PC-3 (cell line): ENCODE measurements at regions not wholly inside any gene's neighbourhood (a gene's known extent, or its start where the extent isn't known, plus 50 kb on each side); places are given as distances from the start of the nearest gene placed in this dataset.

ENCODE experiments used
- ATAC-seq: fragments of 200-7000 bp; cut with Tn5 transposase; 2 replicates; pipeline ENCODE4 v1.9.1; 2020; ENCODE audit warnings: mild to moderate bottlenecking, moderate library complexity
- BruUV-seq: library from RNA; stranded (reverse); fragments of 400-500 nt; replicated peaks from 2 replicates; lab custom pipeline; 2021; lab: Mats Ljungman, UMichigan
- CTCF ChIA-PET: fragments of 300-600 bp; sonication (Branson Sonifier 250); formaldehyde crosslinking; loops from one replicate; lab custom pipeline; 2022; ENCODE audit warnings: antibody characterized with exemption; lab: Charles Lee
- POLR2A ChIA-PET: fragments of 300-600 bp; sonication (Branson Sonifier 250); formaldehyde crosslinking; loops from one replicate; lab custom pipeline; 2022; ENCODE audit warnings: antibody characterized with exemption; ENCODE audit not compliant: unreplicated experiment; lab: Charles Lee
- DNase-seq: peaks from one replicate; pipeline ENCODE4 v3.0.0-alpha.2; 2015
- H2AFZ ChIP-seq: fragments of 300-600 bp; sonication (generic); 2 replicates; pipeline ENCODE4 v1.6.0; 2016; ENCODE audit warnings: antibody characterized with exemption, low read length
- H3F3A ChIP-seq: fragments of 300-600 bp; sonication (generic); one replicate; pipeline ENCODE4 v1.6.0; 2017; ENCODE audit warnings: antibody characterized with exemption, low read length, control low read depth, mild to moderate bottlenecking; ENCODE audit not compliant: unreplicated experiment
- H3K27ac ChIP-seq: fragments of 300-600 bp; sonication (generic); 2 replicates; pipeline ENCODE4 v1.5.1; 2016; ENCODE audit warnings: mild to moderate bottlenecking, low read length
- H3K27me3 ChIP-seq: fragments of 300-600 bp; sonication (generic); 2 replicates; pipeline ENCODE4 v1.6.1; 2016; ENCODE audit warnings: low read length, mixed read lengths
- H3K36me3 ChIP-seq: fragments of 300-600 bp; sonication (generic); 2 replicates; pipeline ENCODE4 v1.6.1; 2016; ENCODE audit warnings: low read depth, mixed run types, low read length, mixed read lengths
- H3K4me1 ChIP-seq: fragments of 300-600 bp; sonication (generic); 2 replicates; pipeline ENCODE4 v1.5.1; 2016; ENCODE audit warnings: low read length; ENCODE audit not compliant: insufficient read depth
- H3K4me2 ChIP-seq: fragments of 300-600 bp; sonication (generic); 2 replicates; pipeline ENCODE4 v1.6.0; 2016; ENCODE audit warnings: low read length
- H3K4me3 ChIP-seq: fragments of 300-600 bp; sonication (generic); 2 replicates; pipeline ENCODE4 v1.5.1; 2016; ENCODE audit warnings: mild to moderate bottlenecking, low read length, mixed read lengths
- H3K79me2 ChIP-seq: fragments of 300-600 bp; sonication (generic); 2 replicates; pipeline ENCODE4 v1.6.1; 2017; ENCODE audit warnings: low read length, mixed read lengths
- H3K9ac ChIP-seq: fragments of 300-600 bp; sonication (generic); 2 replicates; pipeline ENCODE4 v1.6.0; 2016; ENCODE audit warnings: mild to moderate bottlenecking, low read length
- H3K9me2 ChIP-seq: fragments of 300-600 bp; sonication (generic); replicated peaks from 2 replicates; pipeline ENCODE4 v1.6.1; 2016; ENCODE audit warnings: mixed run types, low read length, mixed read lengths
- H3K9me3 ChIP-seq: fragments of 300-600 bp; sonication (generic); 2 replicates; pipeline ENCODE4 v1.6.1; 2016; ENCODE audit warnings: low read length, mixed read lengths
- H4K20me1 ChIP-seq: fragments of 300-600 bp; sonication (generic); 2 replicates; pipeline ENCODE4 v1.6.1; 2016; ENCODE audit warnings: low read length, mixed read lengths
- EZH2 ChIP-seq: fragments of 300-600 bp; sonication (generic); IDR thresholded peaks from one replicate; pipeline ENCODE4 v1.6.1; 2017; ENCODE audit warnings: antibody characterized with exemption, mild to moderate bottlenecking, low read length; ENCODE audit not compliant: unreplicated experiment
- EZH2phosphoT487 ChIP-seq: fragments of 300-600 bp; sonication (generic); IDR thresholded peaks from 2 replicates; pipeline ENCODE4 v1.6.1; 2018; ENCODE audit warnings: mild to moderate bottlenecking, antibody characterized with exemption, low read length, borderline replicate concordance
- intact Hi-C: fragments of 100-400 bp; cut with micrococcal nuclease; formaldehyde crosslinking; loops from 2 replicates; pipeline ENCODE4 v1.9.0; 2023
- TF ChIP-seq, protein P1 (sequence below): fragments of 300-600 bp; sonication (generic); conservative IDR thresholded peaks from 2 replicates; pipeline ENCODE4 v1.5.1; 2017; ENCODE audit warnings: antibody characterized with exemption, low read depth, mild to moderate bottlenecking, low read length

DNA sequence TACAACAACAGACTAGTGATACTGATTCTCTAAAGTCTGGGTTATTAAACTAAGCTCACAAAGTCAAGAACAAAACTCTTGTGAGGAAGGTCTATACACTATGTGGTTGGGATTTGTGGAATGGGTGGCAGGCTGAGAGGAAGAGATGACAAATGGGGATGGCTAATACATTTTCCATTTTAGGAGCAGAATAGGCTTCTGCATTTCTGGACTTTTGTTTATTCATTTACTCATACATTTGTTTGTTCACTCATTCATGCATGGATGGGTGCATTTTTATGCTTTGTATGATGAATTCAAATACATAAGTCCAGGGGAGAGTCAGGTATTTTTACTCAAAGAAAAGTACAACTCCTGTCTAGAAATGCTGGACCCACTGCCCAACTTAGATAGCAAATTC is 637.4 kb upstream of the CDH2 start:
- H3K4me3 ChIP-seq: no peak overlapping the region
- intact Hi-C loops: loop anchor here (10.0 kb wide), 1 partner anchor 350 kb away; no protein-coding TSS in a partner anchor
- H3K9ac ChIP-seq: no peak overlapping the region
- no peaks in the 10 kb centered on the region for H3K9me3 ChIP-seq
- no peaks in the 10 kb centered on the region for H3K9me2 ChIP-seq
- ATAC-seq (peak; percentile 98), DNase-seq (peak; percentile 84)
- BruUV-seq: no TSS peak
- peaks cover 14% of the 10 kb centered on the region for H3K4me1 ChIP-seq
- peak overlapping the region; percentile 34 for H3K4me2 ChIP-seq
- H3K36me3 ChIP-seq: no peaks in the 10 kb centered on the region
- H3K27ac ChIP-seq: peak overlapping the region; percentile 27
- no peaks in the 10 kb centered on the region for H3F3A ChIP-seq
- H4K20me1 ChIP-seq: no peaks in the 10 kb centered on the region
- H2AFZ ChIP-seq: no peak overlapping the region
- ChIA-PET CTCF (no interaction called here), POLR2A (no interaction called here)
- no peaks in the 10 kb centered on the region for H3K27me3 ChIP-seq
- TF ChIP-seq EZH2phosphoT487 (no peak), EZH2 (no peak)
- TF ChIP-seq, protein P1, sequence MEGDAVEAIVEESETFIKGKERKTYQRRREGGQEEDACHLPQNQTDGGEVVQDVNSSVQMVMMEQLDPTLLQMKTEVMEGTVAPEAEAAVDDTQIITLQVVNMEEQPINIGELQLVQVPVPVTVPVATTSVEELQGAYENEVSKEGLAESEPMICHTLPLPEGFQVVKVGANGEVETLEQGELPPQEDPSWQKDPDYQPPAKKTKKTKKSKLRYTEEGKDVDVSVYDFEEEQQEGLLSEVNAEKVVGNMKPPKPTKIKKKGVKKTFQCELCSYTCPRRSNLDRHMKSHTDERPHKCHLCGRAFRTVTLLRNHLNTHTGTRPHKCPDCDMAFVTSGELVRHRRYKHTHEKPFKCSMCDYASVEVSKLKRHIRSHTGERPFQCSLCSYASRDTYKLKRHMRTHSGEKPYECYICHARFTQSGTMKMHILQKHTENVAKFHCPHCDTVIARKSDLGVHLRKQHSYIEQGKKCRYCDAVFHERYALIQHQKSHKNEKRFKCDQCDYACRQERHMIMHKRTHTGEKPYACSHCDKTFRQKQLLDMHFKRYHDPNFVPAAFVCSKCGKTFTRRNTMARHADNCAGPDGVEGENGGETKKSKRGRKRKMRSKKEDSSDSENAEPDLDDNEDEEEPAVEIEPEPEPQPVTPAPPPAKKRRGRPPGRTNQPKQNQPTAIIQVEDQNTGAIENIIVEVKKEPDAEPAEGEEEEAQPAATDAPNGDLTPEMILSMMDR: no peak
- no peaks in the 10 kb centered on the region for H3K79me2 ChIP-seq

GRCh38 chr18:28808373-28808772 is 631.4 kb upstream of the CDH2 start:
- intact Hi-C loops: no loop called here
- Histone ChIP-seq H3K9me2 (no peaks in the 10 kb centered on the region), H3K4me3 (no peak overlapping the region), H3K27ac (no peak overlapping the region), H2AFZ (no peak overlapping the region), H3K36me3 (no peaks in the 10 kb centered on the region), H3K79me2 (no peaks in the 10 kb centered on the region), H3K4me1 (0 out of 2 replicates have a peak, but pooled peaks cover 3% of the 10 kb centered on the region), H3F3A (no peaks in the 10 kb centered on the region), H3K27me3 (no peaks in the 10 kb centered on the region), H3K9ac (no peak overlapping the region), H3K4me2 (no peak overlapping the region), H3K9me3 (no peaks in the 10 kb centered on the region), H4K20me1 (no peaks in the 10 kb centered on the region)
- POLR2A ChIA-PET: interaction anchor here (0.6 kb wide), 1 partner anchor 1193 kb away, joined by 8 read pairs; no protein-coding TSS in a partner anchor
- CTCF ChIA-PET: no interaction called here
- no peak for ATAC-seq
- BruUV-seq: no TSS peak
- TF ChIP-seq, protein P1: no peak
- TF ChIP-seq EZH2 (no peak), EZH2phosphoT487 (no peak)
- no peak for DNase-seq

- CTCF ChIA-PET: no interaction called here
- H3K9me2 ChIP-seq: no peaks in the 10 kb centered on the region
- peaks cover 19% of the 10 kb centered on the region for H3K4me1 ChIP-seq
- no peak overlapping the region for H2AFZ ChIP-seq
- ATAC-seq (no peak), DNase-seq (no peak)
- no peaks in the 10 kb centered on the region for H3K27me3 ChIP-seq
- no TSS peak for BruUV-seq
- no peak overlapping the region for H3K9ac ChIP-seq
- no peak overlapping the region for H3K4me3 ChIP-seq
- POLR2A ChIA-PET: no interaction called here
- no peak overlapping the region for H3K4me2 ChIP-seq
- no peaks in the 10 kb centered on the region for H3K79me2 ChIP-seq
- intact Hi-C loops: no loop called here
- H3K9me3 ChIP-seq: no peaks in the 10 kb centered on the region
- no peak overlapping the region for H3K27ac ChIP-seq
- no peaks in the 10 kb centered on the region for H4K20me1 ChIP-seq
- H3F3A ChIP-seq: no peaks in the 10 kb centered on the region
- H3K36me3 ChIP-seq: no peaks in the 10 kb centered on the region
- TF ChIP-seq, protein P1: no peak
- TF ChIP-seq EZH2phosphoT487: no peak
- no peak for TF ChIP-seq EZH2
These were observed 628.6 kb upstream of the CDH2 start for GRCh38 chr18:28805491-28805890.
